ENCODE measurements at regions not wholly inside any gene's neighbourhood (a gene's known extent, or its start where the extent isn't known, plus 50 kb on each side); places are given as distances from the start of the nearest gene placed in this dataset.
"Not testable (repeated sequence)": the region's sequence is repeated elsewhere in the genome, so short reads cannot be mapped to it uniquely, and the experiment has no call there.

- peaks cover 4% of the 10 kb centered on the region; the same call in 1 of the 2 replicates for H3K27me3 ChIP-seq (ENCODE audit: control insufficient read depth, insufficient read depth, low read length)
- H3K36me3 ChIP-seq (ENCODE audit: control insufficient read depth, insufficient read depth, low read length), result no peaks in the 10 kb centered on the region
- H3K9me3 ChIP-seq (ENCODE audit: control insufficient read depth, insufficient read depth, low read depth, low read length), result no peaks in the 10 kb centered on the region; the same call in 1 of the 2 replicates
- no peak overlapping the region for H3K9ac ChIP-seq (ENCODE audit: low read length)
- H3K4me3 ChIP-seq (ENCODE audit: low read depth, low read length), result no peak overlapping the region
- no peak overlapping the region for H3K27ac ChIP-seq (ENCODE audit: low read depth, low read length)
- H3K4me1 ChIP-seq (ENCODE audit: control insufficient read depth, insufficient read depth, low read length), result peaks cover 4% of the 10 kb centered on the region; the same call in 1 of the 2 replicates
Measured at GRCh38 chrX:69431420-69431819, 72.7 kb upstream of the NALF2 start.

GRCh38 chrX:69430785-69431184 is 73.3 kb upstream of the NALF2 start:
- peaks cover 4% of the 10 kb centered on the region; the same call in 1 of the 2 replicates for H3K27me3 ChIP-seq (ENCODE audit: control insufficient read depth, insufficient read depth, low read length)
- no peaks in the 10 kb centered on the region; the same call in 1 of the 2 replicates for H3K9me3 ChIP-seq (ENCODE audit: control insufficient read depth, insufficient read depth, low read depth, low read length)
- H3K4me1 ChIP-seq (ENCODE audit: control insufficient read depth, insufficient read depth, low read length), result peaks cover 4% of the 10 kb centered on the region; the same call in 1 of the 2 replicates
- no peaks in the 10 kb centered on the region for H3K36me3 ChIP-seq (ENCODE audit: control insufficient read depth, insufficient read depth, low read length)
- H3K27ac ChIP-seq (ENCODE audit: low read depth, low read length), result no peak overlapping the region
- no peak overlapping the region for H3K4me3 ChIP-seq (ENCODE audit: low read depth, low read length)
- H3K9ac ChIP-seq (ENCODE audit: low read length), result no peak overlapping the region

- Histone ChIP-seq H3K27ac (ENCODE audit: low read depth, low read length) (no peak overlapping the region), H3K36me3 (ENCODE audit: control insufficient read depth, insufficient read depth, low read length) (no peaks in the 10 kb centered on the region), H3K27me3 (ENCODE audit: control insufficient read depth, insufficient read depth, low read length) (peaks cover 4% of the 10 kb centered on the region; the same call in 1 of the 2 replicates), H3K4me3 (ENCODE audit: low read depth, low read length) (no peak overlapping the region), H3K9ac (ENCODE audit: low read length) (no peak overlapping the region), H3K4me1 (ENCODE audit: control insufficient read depth, insufficient read depth, low read length) (peaks cover 4% of the 10 kb centered on the region; the same call in 1 of the 2 replicates), H3K9me3 (ENCODE audit: control insufficient read depth, insufficient read depth, low read depth, low read length) (no peaks in the 10 kb centered on the region; the same call in 1 of the 2 replicates)
Measured at GRCh38 chrX:69429339-69430015, 74.6 kb upstream of the NALF2 start.

- Histone ChIP-seq H3K27ac (ENCODE audit: low read depth, low read length) (no peak overlapping the region), H3K9me3 (ENCODE audit: control insufficient read depth, insufficient read depth, low read depth, low read length) (no peaks in the 10 kb centered on the region; the same call in 1 of the 2 replicates), H3K27me3 (ENCODE audit: control insufficient read depth, insufficient read depth, low read length) (peaks cover 4% of the 10 kb centered on the region; the same call in 1 of the 2 replicates), H3K4me1 (ENCODE audit: control insufficient read depth, insufficient read depth, low read length) (peaks cover 4% of the 10 kb centered on the region; the same call in 1 of the 2 replicates), H3K9ac (ENCODE audit: low read length) (no peak overlapping the region), H3K4me3 (ENCODE audit: low read depth, low read length) (no peak overlapping the region), H3K36me3 (ENCODE audit: control insufficient read depth, insufficient read depth, low read length) (no peaks in the 10 kb centered on the region)
Measured at GRCh38 chrX:69428216-69428615, 75.9 kb upstream of the NALF2 start.

DNA sequence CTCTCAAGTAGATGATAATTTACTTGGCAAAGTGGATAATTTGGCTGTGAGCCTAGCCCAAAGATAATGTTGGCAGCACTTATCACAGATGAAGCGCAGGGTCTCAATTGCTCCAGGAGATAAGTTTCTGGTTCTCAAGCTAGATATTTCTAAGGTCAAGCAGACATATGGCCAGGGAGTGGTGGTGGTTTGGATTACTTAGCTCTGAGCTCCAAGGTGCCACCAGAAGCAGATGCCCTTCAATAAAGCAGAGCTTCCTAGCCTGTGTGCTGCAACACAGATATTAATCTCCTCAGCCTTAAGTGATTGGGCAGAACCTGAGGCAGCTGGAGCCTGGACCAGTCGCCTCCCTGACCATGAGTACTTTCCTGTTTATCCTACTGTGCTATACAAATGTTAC is 79.2 kb upstream of the NALF2 start:
- Histone ChIP-seq H3K9me3 (ENCODE audit: control insufficient read depth, insufficient read depth, low read depth, low read length) (peaks cover 9% of the 10 kb centered on the region; the same call in 1 of the 2 replicates), H3K27me3 (ENCODE audit: control insufficient read depth, insufficient read depth, low read length) (peaks cover 4% of the 10 kb centered on the region; the same call in 1 of the 2 replicates), H3K4me3 (ENCODE audit: low read depth, low read length) (no peak overlapping the region)

GRCh38 chrX:69424161-69424560 is 80.0 kb upstream of the NALF2 start:
- peaks cover under 1% of the 10 kb centered on the region; the same call in 1 of the 2 replicates for H3K4me1 ChIP-seq (ENCODE audit: control insufficient read depth, insufficient read depth, low read length)
- no peak overlapping the region for H3K27ac ChIP-seq (ENCODE audit: low read depth, low read length)
- no peak overlapping the region for H3K9ac ChIP-seq (ENCODE audit: low read length)
- H3K9me3 ChIP-seq (ENCODE audit: control insufficient read depth, insufficient read depth, low read depth, low read length), result peaks cover 9% of the 10 kb centered on the region; the same call in 1 of the 2 replicates
- no peak overlapping the region for H3K4me3 ChIP-seq (ENCODE audit: low read depth, low read length)
- peaks cover 4% of the 10 kb centered on the region; the same call in 1 of the 2 replicates for H3K27me3 ChIP-seq (ENCODE audit: control insufficient read depth, insufficient read depth, low read length)
- H3K36me3 ChIP-seq (ENCODE audit: control insufficient read depth, insufficient read depth, low read length), result no peaks in the 10 kb centered on the region

More for the DNA sequence above, 79.2 kb upstream of the NALF2 start:
- H3K27ac ChIP-seq (ENCODE audit: low read depth, low read length), result no peak overlapping the region
- H3K9ac ChIP-seq (ENCODE audit: low read length), result no peak overlapping the region
- H3K36me3 ChIP-seq (ENCODE audit: control insufficient read depth, insufficient read depth, low read length), result no peaks in the 10 kb centered on the region
- peaks cover 4% of the 10 kb centered on the region; the same call in 1 of the 2 replicates for H3K4me1 ChIP-seq (ENCODE audit: control insufficient read depth, insufficient read depth, low read length)

- H3K4me3 ChIP-seq (ENCODE audit: low read depth, low read length), result not testable (repeated sequence)
- peaks cover 14% of the 10 kb centered on the region; the same call in 1 of the 2 replicates for H3K9me3 ChIP-seq (ENCODE audit: control insufficient read depth, insufficient read depth, low read depth, low read length)
Measured at GRCh38 chrX:69422208-69422607, 81.9 kb upstream of the NALF2 start.

DNA sequence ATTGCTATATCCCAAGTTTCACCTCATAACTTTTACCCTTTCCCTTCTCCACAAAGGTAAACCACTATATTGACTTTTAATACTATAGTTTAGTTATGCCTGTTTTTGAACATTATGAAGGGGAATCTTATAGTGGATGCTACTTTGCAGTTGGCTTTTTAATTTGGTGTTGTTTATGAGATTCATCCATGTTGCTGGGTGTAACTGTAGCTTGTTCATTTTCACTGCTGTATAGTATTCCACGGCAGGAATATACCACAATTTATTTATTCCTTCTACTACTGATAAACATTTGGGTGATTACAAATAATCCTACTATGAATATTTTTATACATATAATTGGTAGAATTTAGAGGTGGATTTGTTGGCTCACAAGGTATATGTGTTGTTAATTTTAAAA is 88.4 kb upstream of the NALF2 start:
- Histone ChIP-seq H3K36me3 (ENCODE audit: control insufficient read depth, insufficient read depth, low read length) (no peaks in the 10 kb centered on the region), H3K4me3 (ENCODE audit: low read depth, low read length) (no peak overlapping the region), H3K9me3 (ENCODE audit: control insufficient read depth, insufficient read depth, low read depth, low read length) (peaks cover 18% of the 10 kb centered on the region; the same call in 1 of the 2 replicates), H3K9ac (ENCODE audit: low read length) (no peak overlapping the region), H3K27ac (ENCODE audit: low read depth, low read length) (no peak overlapping the region), H3K27me3 (ENCODE audit: control insufficient read depth, insufficient read depth, low read length) (no peaks in the 10 kb centered on the region), H3K4me1 (ENCODE audit: control insufficient read depth, insufficient read depth, low read length) (no peaks in the 10 kb centered on the region)

More at GRCh38 chrX:69422208-69422607, 81.9 kb upstream of the NALF2 start:
- H3K27me3 ChIP-seq (ENCODE audit: control insufficient read depth, insufficient read depth, low read length); H3K9ac ChIP-seq (ENCODE audit: low read length); H3K36me3 ChIP-seq (ENCODE audit: control insufficient read depth, insufficient read depth, low read length); H3K27ac ChIP-seq (ENCODE audit: low read depth, low read length); H3K4me1 ChIP-seq (ENCODE audit: control insufficient read depth, insufficient read depth, low read length): not testable (repeated sequence)

GRCh38 chrX:69412661-69413060 is 91.5 kb upstream of the NALF2 start:
- Histone ChIP-seq H3K9ac (ENCODE audit: low read length) (no peak overlapping the region), H3K27ac (ENCODE audit: low read depth, low read length) (no peak overlapping the region), H3K36me3 (ENCODE audit: control insufficient read depth, insufficient read depth, low read length) (no peaks in the 10 kb centered on the region), H3K9me3 (ENCODE audit: control insufficient read depth, insufficient read depth, low read depth, low read length) (peaks cover 25% of the 10 kb centered on the region; the same call in 1 of the 2 replicates), H3K4me1 (ENCODE audit: control insufficient read depth, insufficient read depth, low read length) (no peaks in the 10 kb centered on the region), H3K4me3 (ENCODE audit: low read depth, low read length) (no peak overlapping the region), H3K27me3 (ENCODE audit: control insufficient read depth, insufficient read depth, low read length) (no peaks in the 10 kb centered on the region)

DNA sequence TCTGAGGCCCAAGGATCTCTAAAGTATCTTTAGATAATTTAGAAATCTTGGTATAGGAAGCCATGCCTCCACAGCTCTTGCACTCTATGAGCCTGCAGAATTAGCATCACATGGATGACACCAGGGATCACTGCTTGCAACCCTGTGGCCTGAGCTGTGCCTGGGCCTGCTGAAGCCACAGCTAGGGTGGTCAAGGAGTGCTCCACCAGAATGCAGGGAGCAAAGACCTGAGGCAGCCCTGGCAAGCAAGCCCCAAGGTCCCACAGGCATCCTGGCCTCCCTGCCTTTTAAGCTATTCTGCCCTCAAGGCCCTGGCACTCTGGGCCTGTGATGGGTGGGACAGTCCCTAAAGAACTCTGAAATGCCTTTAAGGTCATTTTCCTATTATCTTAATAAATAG is 105.2 kb upstream of the NALF2 start:
- Histone ChIP-seq H3K4me1 (ENCODE audit: control insufficient read depth, insufficient read depth, low read length) (peaks cover 17% of the 10 kb centered on the region), H3K36me3 (ENCODE audit: control insufficient read depth, insufficient read depth, low read length) (no peaks in the 10 kb centered on the region), H3K27ac (ENCODE audit: low read depth, low read length) (no peak overlapping the region), H3K27me3 (ENCODE audit: control insufficient read depth, insufficient read depth, low read length) (peaks cover 18% of the 10 kb centered on the region; the same call in 1 of the 2 replicates), H3K9ac (ENCODE audit: low read length) (no peak overlapping the region), H3K4me3 (ENCODE audit: low read depth, low read length) (no peak overlapping the region), H3K9me3 (ENCODE audit: control insufficient read depth, insufficient read depth, low read depth, low read length) (no peaks in the 10 kb centered on the region; the same call in 1 of the 2 replicates)

DNA sequence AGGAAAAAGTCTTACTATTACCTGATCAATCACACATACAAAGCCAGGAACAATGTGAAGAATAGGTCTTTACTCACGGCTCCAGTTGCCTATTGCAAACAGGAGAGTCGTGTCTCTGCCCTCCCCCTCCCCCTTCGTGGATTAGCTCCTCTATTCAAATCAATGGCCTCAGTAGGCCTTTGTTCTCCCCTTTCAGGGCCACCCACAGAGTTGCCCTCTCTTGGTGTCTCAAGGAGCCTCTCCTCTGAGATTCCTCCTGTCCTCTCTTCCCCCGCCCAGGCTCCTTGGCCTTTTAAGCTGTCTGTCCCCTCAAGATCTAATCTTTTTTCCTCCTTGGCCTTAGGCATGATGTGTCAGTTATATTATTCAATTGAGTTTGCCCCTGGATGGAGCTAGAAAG is 107.2 kb upstream of the NALF2 start:
- Histone ChIP-seq H3K27ac (ENCODE audit: low read depth, low read length) (no peak overlapping the region), H3K36me3 (ENCODE audit: control insufficient read depth, insufficient read depth, low read length) (no peaks in the 10 kb centered on the region), H3K27me3 (ENCODE audit: control insufficient read depth, insufficient read depth, low read length) (peaks cover 24% of the 10 kb centered on the region), H3K9me3 (ENCODE audit: control insufficient read depth, insufficient read depth, low read depth, low read length) (no peaks in the 10 kb centered on the region; the same call in 1 of the 2 replicates), H3K4me1 (ENCODE audit: control insufficient read depth, insufficient read depth, low read length) (peaks cover 17% of the 10 kb centered on the region), H3K4me3 (ENCODE audit: low read depth, low read length) (no peak overlapping the region), H3K9ac (ENCODE audit: low read length) (no peak overlapping the region)
